Breast epithelium (tissue), 4 donors: ENCODE measurements at regions not wholly inside any gene's neighbourhood (a gene's known extent, or its start where the extent isn't known, plus 50 kb on each side); places are given as distances from the start of the nearest gene placed in this dataset.

ENCODE experiments used
- DNase-seq, 2 donors: peaks; one replicate each; pipeline ENCODE4 v3.0.0-alpha.2; 2019; ENCODE audit warnings: low spot score in 2 of 2
- H3K27ac ChIP-seq, 2 donors: fragments of 200-600 bp; sonication (generic) in 1 of 2; one replicate each; pipeline ENCODE4 v1.5.1; 2016 to 2019; ENCODE audit warnings: mild to moderate bottlenecking in 1 of 2
- H3K27me3 ChIP-seq, 2 donors: fragments of 200-600 bp; sonication (generic) in 1 of 2; one replicate each; pipeline versions ENCODE4 v1.5.1 to v1.6.0; 2017 to 2019; ENCODE audit warnings: control low read depth in 1 of 2, mild to moderate bottlenecking in 1 of 2
- H3K36me3 ChIP-seq: fragments of 200-600 bp; one replicate; pipeline ENCODE4 v1.5.1; 2019
- H3K4me1 ChIP-seq, 2 donors: fragments of 200-600 bp; sonication (generic); one replicate each; pipeline ENCODE4 v1.5.1; 2016 to 2019; ENCODE audit warnings: control low read depth in 1 of 2
- H3K4me3 ChIP-seq, 3 donors: fragments of 200-600 bp; sonication (generic); 1 replicate in 2 of 3; 2 replicates in 1 of 3; pipeline ENCODE4 v1.5.1; 2016 to 2019; ENCODE audit warnings: mild to moderate bottlenecking in 3 of 3, moderate library complexity in 2 of 3
- H3K9me3 ChIP-seq, 2 donors: fragments of 200-600 bp; sonication (generic) in 1 of 2; one replicate each; pipeline ENCODE4 v1.5.1; 2016 to 2019; ENCODE audit warnings: control low read depth in 1 of 2
- CTCF ChIP-seq, 3 donors: fragments of 450-650 bp; IDR thresholded peaks; one replicate each; pipeline ENCODE4 v1.5.1; 2016 to 2017; ENCODE audit warnings: antibody characterized with exemption in 3 of 3, mild to moderate bottlenecking in 3 of 3, moderate library complexity in 3 of 3
- POLR2A ChIP-seq: fragments of 450-650 bp; IDR thresholded peaks from one replicate; pipeline ENCODE4 v1.6.1; 2016; ENCODE audit warnings: antibody characterized with exemption, mild to moderate bottlenecking, moderate library complexity
- POLR2AphosphoS5 ChIP-seq, 3 donors: sonication (generic); formaldehyde crosslinking; IDR thresholded peaks; one replicate each; pipeline ENCODE4 v1.6.1; 2017; ENCODE audit warnings: antibody characterized with exemption in 3 of 3
- intact Hi-C: fragments of 100-400 bp; cut with DNase I; formaldehyde crosslinking; loops from one replicate; pipeline ENCODE4 v1.15.1; 2023; ENCODE audit warnings: low total_unique reads

- intact Hi-C loops, result no loop called here
- Histone ChIP-seq H3K27me3 (no peaks in the 10 kb centered on the region), H3K4me3 (no peak overlapping the region), H3K27ac (no peak overlapping the region), H3K4me1 (no peaks in the 10 kb centered on the region), H3K9me3 (no peaks in the 10 kb centered on the region), H3K36me3 (no peaks in the 10 kb centered on the region)
- DNase-seq, result no peak
- TF ChIP-seq POLR2AphosphoS5 (IDR thresholded peaks at IDR 0.05) (no peak), CTCF (IDR thresholded peaks at IDR 0.05) (no peak), POLR2A (no peak)
Measured at GRCh38 chr7:35386082-35386815, 132.3 kb upstream of the TBX20 start.

GRCh38 chr7:35384761-35385700 is 131.1 kb upstream of the TBX20 start:
- Histone ChIP-seq H3K36me3 (no peaks in the 10 kb centered on the region), H3K4me1 (no peaks in the 10 kb centered on the region), H3K27ac (no peak overlapping the region), H3K4me3 (no peak overlapping the region), H3K9me3 (no peaks in the 10 kb centered on the region), H3K27me3 (no peaks in the 10 kb centered on the region)
- no peak for TF ChIP-seq POLR2A
- TF ChIP-seq POLR2AphosphoS5 (IDR thresholded peaks at IDR 0.05), result no peak
- TF ChIP-seq CTCF (IDR thresholded peaks at IDR 0.05), result no peak
- no peak for DNase-seq
- intact Hi-C loops, result no loop called here

- intact Hi-C loops, result no loop called here
- no peaks in the 10 kb centered on the region for H3K9me3 ChIP-seq
- no peaks in the 10 kb centered on the region for H3K4me1 ChIP-seq
- no peak overlapping the region for H3K4me3 ChIP-seq
- H3K27ac ChIP-seq, result no peak overlapping the region
- no peaks in the 10 kb centered on the region for H3K27me3 ChIP-seq
- H3K36me3 ChIP-seq, result no peaks in the 10 kb centered on the region
- no peak for TF ChIP-seq CTCF (IDR thresholded peaks at IDR 0.05)
- no peak for TF ChIP-seq POLR2AphosphoS5 (IDR thresholded peaks at IDR 0.05)
- no peak for TF ChIP-seq POLR2A
- no peak for DNase-seq
Measured at GRCh38 chr7:35380739-35381224, 126.9 kb upstream of the TBX20 start.

- no peak for DNase-seq
- Histone ChIP-seq H3K4me1 (no peaks in the 10 kb centered on the region), H3K4me3 (no peak overlapping the region), H3K36me3 (no peaks in the 10 kb centered on the region), H3K27ac (no peak overlapping the region), H3K9me3 (no peaks in the 10 kb centered on the region), H3K27me3 (no peaks in the 10 kb centered on the region)
- TF ChIP-seq CTCF (IDR thresholded peaks at IDR 0.05) (no peak), POLR2A (no peak), POLR2AphosphoS5 (IDR thresholded peaks at IDR 0.05) (no peak)
- intact Hi-C loops, result no loop called here
Measured at GRCh38 chr7:35379481-35379880, 125.6 kb upstream of the TBX20 start.

GRCh38 chr7:35375516-35375915 is 121.6 kb upstream of the TBX20 start:
- Histone ChIP-seq H3K9me3 (no peaks in the 10 kb centered on the region), H3K4me3 (no peak overlapping the region), H3K27ac (no peak overlapping the region), H3K36me3 (no peaks in the 10 kb centered on the region), H3K27me3 (no peaks in the 10 kb centered on the region), H3K4me1 (no peaks in the 10 kb centered on the region)
- no peak for DNase-seq
- intact Hi-C loops, result no loop called here
- TF ChIP-seq POLR2A, result no peak
- TF ChIP-seq CTCF (IDR thresholded peaks at IDR 0.05), result no peak
- no peak for TF ChIP-seq POLR2AphosphoS5 (IDR thresholded peaks at IDR 0.05)
